ENCODE measurements at regions not wholly inside any gene's neighbourhood (a gene's known extent, or its start where the extent isn't known, plus 50 kb on each side); places are given as distances from the start of the nearest gene placed in this dataset.
"Not testable (repeated sequence)": the region's sequence is repeated elsewhere in the genome, so short reads cannot be mapped to it uniquely, and the experiment has no call there.

- no peak for DNase-seq (ENCODE audit: low read depth)
Observed at GRCh38 chr17:71437166-71437565, 683.7 kb upstream of the SOX9 start.

GRCh38 chr17:71438631-71439146 lies 682.1 kb upstream of the SOX9 start:
- peak; percentile 79 for DNase-seq (ENCODE audit: low read depth)

DNA sequence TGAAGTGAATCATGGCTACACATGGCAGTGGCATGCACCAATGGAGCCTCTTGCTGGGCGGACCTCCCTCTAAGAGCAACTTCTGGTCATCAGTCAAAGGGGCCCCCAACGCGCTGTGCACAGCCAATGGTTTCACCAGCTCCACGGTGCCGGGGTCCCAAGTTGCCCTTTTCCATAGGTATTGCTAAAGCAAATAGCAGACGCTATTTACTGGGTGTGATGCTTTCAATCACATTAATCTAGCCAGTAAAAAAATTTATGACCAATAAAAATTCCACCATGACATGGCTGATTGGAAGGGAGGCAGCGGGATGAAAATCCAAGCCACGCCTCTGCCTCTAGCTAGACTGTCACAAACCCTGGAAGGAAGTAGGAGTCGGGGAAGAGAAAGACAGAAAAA lies 680.3 kb upstream of the SOX9 start:
- DNase-seq (ENCODE audit: low read depth): no peak

DNA sequence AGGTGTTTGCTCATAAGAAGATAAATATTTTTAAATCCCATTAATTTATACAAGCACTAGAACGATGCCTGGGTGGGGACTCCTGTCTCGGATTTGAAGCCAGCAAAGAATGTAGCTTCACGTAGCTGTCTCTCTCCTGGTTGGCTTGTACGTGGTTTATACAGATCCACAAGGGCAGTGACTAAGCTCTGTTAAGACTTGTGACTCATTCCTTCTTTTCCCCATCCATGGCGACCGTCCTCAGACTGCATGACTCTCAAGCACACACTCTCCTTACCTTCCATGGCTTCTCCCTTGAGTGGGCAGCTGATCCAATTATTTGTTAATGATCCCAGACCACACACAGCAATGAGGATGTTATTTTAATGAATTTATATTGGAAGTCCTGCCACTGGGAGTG lies 679.7 kb upstream of the SOX9 start:
- peak; percentile 34 for DNase-seq (ENCODE audit: low read depth)

- no peak for DNase-seq (ENCODE audit: low read depth)
Observed at GRCh38 chr17:71444078-71444477, 676.7 kb upstream of the SOX9 start.

- no peak for DNase-seq (ENCODE audit: low read depth)
Observed at GRCh38 chr17:71446645-71447437, 674.0 kb upstream of the SOX9 start.

DNA sequence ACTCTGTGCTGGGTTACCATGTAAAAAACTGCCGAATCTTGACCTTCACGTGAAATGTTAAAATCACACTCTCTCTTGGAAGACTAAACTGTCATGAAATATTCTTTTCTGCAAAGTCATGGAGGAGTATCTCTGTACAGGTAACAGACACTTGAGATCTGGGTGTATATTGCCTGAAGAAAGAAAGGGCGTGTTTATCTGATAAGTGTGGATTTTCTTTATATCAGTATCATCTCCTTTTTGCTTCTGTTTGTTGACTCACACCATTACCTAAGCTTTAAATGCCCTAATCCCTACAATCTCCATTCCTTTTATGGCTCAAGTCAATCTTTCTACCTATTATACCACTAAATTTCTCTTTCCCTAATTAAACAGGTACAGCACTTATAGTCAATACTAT lies 673.2 kb upstream of the SOX9 start:
- no peak for DNase-seq (ENCODE audit: low read depth)

GRCh38 chr17:71450657-71451056 lies 670.2 kb upstream of the SOX9 start:
- not testable (repeated sequence) for DNase-seq (ENCODE audit: low read depth)

- no peak for DNase-seq (ENCODE audit: low read depth)
Observed at GRCh38 chr17:71453876-71454422, 666.9 kb upstream of the SOX9 start.

DNA sequence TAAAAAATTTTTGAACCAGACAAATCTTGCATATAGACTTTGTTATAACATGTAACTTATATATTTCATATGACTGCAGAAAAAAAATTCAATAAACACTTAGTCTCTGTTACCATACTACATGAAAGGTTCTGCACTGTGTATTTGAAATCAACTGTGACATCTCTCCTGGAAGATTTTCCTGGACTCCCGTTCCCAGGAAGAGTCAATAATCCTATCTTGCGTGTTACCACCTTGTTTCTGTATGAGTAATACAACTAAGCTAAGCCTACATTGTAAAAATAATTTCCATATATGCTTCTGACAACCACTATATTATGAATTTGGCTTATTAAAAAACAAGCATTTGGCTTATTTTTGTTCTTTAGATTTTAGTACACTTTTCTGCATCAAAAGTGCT lies 665.6 kb upstream of the SOX9 start:
- no peak for DNase-seq (ENCODE audit: low read depth)

DNA sequence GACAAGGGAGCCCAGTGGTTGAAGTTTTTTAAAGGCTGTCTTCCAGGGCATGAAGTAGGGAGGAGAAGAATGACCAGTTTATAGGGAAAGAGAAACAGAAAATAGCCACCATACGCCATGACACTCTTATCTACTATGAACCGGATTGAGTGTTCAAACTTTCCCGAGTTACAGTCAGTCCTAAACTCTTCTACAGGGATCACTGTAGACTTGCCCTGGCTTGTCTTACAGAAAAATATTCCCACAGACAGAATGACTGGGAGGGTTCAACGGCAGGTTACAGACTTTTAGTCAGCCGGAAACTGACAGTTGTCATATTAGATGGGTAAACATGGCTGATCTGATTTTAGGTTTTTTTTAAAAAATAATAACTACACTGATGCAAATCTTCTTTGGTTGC lies 662.5 kb upstream of the SOX9 start:
- no peak for DNase-seq (ENCODE audit: low read depth)

- peak; percentile 6 for DNase-seq (ENCODE audit: low read depth)
Observed at GRCh38 chr17:71460943-71461342, 659.9 kb upstream of the SOX9 start.

DNA sequence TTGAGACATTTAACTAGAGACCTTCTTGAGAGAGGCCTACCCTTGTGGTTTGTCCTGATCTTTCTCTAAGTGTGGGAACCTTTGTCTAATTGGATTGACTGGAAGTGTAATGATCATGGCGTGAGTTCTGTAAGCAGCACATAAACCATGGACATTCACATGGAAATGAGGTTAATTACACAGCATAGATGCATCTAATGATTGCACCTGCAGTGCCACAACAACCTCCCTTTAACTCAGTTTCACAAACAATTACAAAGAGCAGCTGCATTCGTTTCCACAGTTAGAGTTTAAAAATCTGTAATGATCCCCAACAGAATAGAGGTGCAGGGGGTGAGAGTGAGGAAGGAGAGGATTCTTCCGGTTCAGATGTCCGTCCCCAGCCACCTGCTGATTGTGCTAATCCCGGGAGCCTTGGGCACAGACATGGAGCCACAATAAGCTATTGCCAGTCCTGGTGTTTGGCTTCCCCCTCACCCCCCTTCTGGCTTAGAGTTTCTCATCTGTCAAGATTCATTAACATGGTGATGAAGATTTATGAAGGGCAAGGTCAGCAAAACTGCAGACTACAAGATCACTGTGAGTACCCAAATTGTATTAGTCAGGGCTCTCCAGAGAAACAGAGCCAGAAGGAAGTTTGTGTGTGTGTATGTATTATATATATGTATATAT lies 659.2 kb upstream of the SOX9 start:
- DNase-seq (ENCODE audit: low read depth): no peak

DNA sequence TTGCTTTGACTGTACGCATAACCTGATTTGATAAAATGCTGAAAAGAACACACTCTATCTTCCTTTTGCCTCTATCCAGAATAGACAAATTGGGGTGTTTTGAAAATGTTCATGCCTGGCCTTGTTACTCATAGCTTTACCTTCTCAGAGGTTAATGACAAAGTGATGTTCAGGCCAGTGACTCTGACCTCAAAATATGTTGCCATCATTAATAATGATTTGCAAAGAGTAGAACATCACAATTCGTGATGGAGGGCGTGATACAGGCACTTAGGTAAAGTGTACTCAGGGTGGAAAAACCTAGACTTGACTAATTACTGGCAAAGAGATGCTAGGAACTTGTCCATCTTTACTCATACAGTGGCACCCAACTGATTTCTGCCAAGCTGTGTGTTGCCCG lies 656.6 kb upstream of the SOX9 start:
- no peak for DNase-seq (ENCODE audit: low read depth)

- no peak for DNase-seq (ENCODE audit: low read depth)
Observed at GRCh38 chr17:71464751-71465150, 656.1 kb upstream of the SOX9 start.

DNA sequence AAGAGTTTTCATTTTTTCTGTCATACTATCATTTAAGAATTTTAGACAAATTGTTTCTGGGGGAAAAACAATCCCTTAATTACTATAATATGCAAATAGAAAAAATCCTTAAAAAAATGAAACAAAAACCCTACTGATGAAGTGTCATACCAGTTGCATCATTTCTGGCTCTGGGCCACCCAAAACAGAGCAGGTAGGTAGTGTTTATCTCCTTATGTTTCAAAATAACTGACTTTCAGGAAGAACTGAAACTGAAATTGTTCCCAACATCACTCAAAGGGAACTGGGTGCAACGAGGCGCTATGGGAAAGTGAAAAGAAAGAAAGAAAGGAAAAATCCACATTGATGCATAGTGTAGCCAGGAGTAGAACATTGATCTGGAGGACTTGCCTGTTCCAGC lies 653.1 kb upstream of the SOX9 start:
- no peak for DNase-seq (ENCODE audit: low read depth)

DNA sequence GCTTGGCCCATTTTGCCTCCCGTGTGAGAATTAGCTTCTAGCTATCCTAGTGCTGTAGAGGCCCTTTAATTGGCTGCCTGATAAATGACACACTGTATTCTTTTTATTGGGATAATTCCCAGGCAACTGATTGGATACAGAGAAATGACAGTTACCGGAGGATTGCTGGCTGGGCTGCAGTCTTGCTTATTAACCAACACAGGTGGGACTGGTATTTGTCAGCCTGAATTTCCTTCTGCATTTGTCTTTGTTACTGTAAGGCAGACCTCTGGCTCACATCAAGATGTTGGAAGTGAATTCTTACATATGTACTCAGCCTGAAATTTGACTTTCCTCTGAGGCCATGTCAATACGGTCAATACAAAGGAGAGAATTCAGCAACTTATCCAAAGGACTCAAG lies 650.8 kb upstream of the SOX9 start:
- DNase-seq (ENCODE audit: low read depth): no peak

GRCh38 chr17:71472809-71473789 lies 647.7 kb upstream of the SOX9 start:
- peak; percentile 47 for DNase-seq (ENCODE audit: low read depth)

GRCh38 chr17:71477356-71477755 lies 643.5 kb upstream of the SOX9 start:
- DNase-seq (ENCODE audit: low read depth): no peak

- DNase-seq (ENCODE audit: low read depth): no peak
Observed at GRCh38 chr17:71480099-71480498, 640.7 kb upstream of the SOX9 start.

DNA sequence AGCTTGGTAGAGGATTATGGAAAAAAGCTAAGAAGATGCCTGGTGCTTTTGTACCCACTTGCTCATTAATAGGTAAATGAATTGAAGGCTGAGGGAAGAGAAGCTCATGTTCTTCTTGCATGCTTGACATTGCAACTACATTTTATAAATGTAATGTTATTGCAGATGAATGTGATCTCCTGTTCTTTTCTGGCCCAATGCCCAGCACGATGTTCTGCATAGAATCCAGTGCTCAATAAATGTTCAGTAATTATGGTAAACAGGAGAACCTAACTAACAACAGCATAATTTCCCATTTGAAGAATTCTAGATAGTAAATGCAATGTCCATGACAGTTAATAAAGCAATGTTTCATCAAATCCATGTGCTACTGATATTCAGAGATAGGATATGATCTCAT lies 638.2 kb upstream of the SOX9 start:
- no peak for DNase-seq (ENCODE audit: low read depth)

DNA sequence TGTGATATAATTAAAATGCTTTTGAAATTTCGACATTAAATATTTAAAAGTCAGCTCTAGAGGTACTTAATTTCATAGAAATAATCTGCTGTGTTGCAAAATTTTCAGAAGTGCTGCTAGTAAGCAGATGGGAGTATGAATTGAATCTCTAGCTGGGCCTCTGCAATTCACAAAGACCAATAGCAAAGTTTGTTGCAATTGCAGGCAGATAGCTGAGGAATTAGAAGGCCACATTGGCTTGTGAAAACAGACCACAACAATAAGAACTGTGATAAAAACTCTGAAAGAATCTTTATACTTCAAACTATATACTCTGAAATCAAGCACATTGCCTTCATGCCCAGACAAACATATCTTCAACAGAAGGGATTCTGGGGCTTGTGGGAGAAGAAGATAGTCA lies 636.3 kb upstream of the SOX9 start:
- DNase-seq (ENCODE audit: low read depth): no peak
